ENCODE measurements at regions not wholly inside any gene's neighbourhood (a gene's known extent, or its start where the extent isn't known, plus 50 kb on each side); places are given as distances from the start of the nearest gene placed in this dataset.

DNA sequence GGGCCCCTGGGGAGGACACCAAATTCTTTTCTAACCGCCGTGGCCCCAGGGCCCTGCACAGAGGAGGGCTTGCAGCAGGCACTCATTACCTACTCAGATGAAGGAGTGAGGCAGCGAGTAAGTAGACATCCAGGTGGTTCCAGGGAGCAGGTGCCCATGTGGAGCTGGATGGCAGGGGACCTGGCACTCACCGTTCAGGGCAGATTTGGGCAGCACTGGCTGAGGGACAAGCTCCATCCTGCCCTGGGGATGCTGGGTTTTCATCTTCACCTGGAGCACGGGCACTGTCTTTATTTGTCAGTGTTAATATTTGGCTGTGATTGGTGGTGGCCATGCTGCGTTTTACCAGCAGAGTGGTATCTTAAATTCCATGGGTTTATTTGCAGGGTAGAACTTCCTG lies 1182.7 kb downstream of the BRD1 start:
- no peak for TF ChIP-seq ZNF239 (tag by site-specific recombination; IDR thresholded peaks at IDR 0.05)
- TF ChIP-seq ZNF121 (tag by site-specific recombination; IDR thresholded peaks at IDR 0.05), result no peak
- no peak for TF ChIP-seq SCRT2 (tag by site-specific recombination; IDR thresholded peaks at IDR 0.05)
- TF ChIP-seq, protein P1, sequence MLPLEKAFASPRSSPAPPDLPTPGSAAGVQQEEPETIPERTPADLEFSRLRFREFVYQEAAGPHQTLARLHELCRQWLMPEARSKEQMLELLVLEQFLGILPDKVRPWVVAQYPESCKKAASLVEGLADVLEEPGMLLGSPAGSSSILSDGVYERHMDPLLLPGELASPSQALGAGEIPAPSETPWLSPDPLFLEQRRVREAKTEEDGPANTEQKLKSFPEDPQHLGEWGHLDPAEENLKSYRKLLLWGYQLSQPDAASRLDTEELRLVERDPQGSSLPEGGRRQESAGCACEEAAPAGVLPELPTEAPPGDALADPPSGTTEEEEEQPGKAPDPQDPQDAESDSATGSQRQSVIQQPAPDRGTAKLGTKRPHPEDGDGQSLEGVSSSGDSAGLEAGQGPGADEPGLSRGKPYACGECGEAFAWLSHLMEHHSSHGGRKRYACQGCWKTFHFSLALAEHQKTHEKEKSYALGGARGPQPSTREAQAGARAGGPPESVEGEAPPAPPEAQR (tag by site-specific recombination; IDR thresholded peaks at IDR 0.05), result no peak
- TF ChIP-seq, protein P2, sequence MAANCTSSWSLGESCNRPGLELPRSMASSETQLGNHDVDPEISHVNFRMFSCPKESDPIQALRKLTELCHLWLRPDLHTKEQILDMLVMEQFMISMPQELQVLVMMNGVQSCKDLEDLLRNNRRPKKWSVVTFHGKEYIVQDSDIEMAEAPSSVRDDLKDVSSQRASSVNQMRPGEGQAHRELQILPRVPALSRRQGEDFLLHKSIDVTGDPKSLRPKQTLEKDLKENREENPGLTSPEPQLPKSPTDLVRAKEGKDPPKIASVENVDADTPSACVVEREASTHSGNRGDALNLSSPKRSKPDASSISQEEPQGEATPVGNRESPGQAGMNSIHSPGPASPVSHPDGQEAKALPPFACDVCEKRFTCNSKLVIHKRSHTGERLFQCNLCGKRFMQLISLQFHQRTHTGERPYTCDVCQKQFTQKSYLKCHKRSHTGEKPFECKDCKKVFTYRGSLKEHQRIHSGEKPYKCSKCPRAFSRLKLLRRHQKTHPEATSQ (tag by site-specific recombination; IDR thresholded peaks at IDR 0.05), result no peak
- no peak for TF ChIP-seq ZNF837 (tag by site-specific recombination; IDR thresholded peaks at IDR 0.05)
- TF ChIP-seq, protein P3, sequence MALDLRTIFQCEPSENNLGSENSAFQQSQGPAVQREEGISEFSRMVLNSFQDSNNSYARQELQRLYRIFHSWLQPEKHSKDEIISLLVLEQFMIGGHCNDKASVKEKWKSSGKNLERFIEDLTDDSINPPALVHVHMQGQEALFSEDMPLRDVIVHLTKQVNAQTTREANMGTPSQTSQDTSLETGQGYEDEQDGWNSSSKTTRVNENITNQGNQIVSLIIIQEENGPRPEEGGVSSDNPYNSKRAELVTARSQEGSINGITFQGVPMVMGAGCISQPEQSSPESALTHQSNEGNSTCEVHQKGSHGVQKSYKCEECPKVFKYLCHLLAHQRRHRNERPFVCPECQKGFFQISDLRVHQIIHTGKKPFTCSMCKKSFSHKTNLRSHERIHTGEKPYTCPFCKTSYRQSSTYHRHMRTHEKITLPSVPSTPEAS (tag by site-specific recombination; IDR thresholded peaks at IDR 0.05), result no peak
- no peak for TF ChIP-seq ZNF112 (tag by site-specific recombination; IDR thresholded peaks at IDR 0.05)
- no peak for TF ChIP-seq ZNF274 (IDR thresholded peaks at IDR 0.05; ENCODE audit: low read length)
- no peak for TF ChIP-seq ZNF274 (tag by site-specific recombination; IDR thresholded peaks at IDR 0.05; ENCODE audit: borderline replicate concordance)
- no peak for TF ChIP-seq ZNF2 (tag by site-specific recombination; IDR thresholded peaks at IDR 0.05)
- TF ChIP-seq ZNF302 (tag by site-specific recombination; IDR thresholded peaks at IDR 0.05; ENCODE audit: low read depth), result no peak
- TF ChIP-seq ZNF600 (tag by site-specific recombination; IDR thresholded peaks at IDR 0.05), result no peak
- H3K9me3 ChIP-seq (ENCODE audit: control insufficient read depth, insufficient read depth, low read depth, low read length), result no peaks in the 10 kb centered on the region
- no peaks in the 10 kb centered on the region for H3K36me3 ChIP-seq (ENCODE audit: control insufficient read depth in 2 of 2, insufficient read depth in 1 of 2, low read length in 2 of 2)
- no peak overlapping the region for H3K27ac ChIP-seq (ENCODE audit: extremely low read depth, low read depth, low read length)
- H3K4me3 ChIP-seq (ENCODE audit: low read depth, low read length), result no peak overlapping the region
- ChIA-PET POLR2A (interaction anchor here (0.6 kb wide), 1 partner anchor 1922 kb away, joined by 4 read pairs; no protein-coding TSS in a partner anchor), CTCF (no interaction called here)
- no peaks in the 10 kb centered on the region for H3K4me1 ChIP-seq (ENCODE audit: control insufficient read depth, insufficient read depth, low read length)

DNA sequence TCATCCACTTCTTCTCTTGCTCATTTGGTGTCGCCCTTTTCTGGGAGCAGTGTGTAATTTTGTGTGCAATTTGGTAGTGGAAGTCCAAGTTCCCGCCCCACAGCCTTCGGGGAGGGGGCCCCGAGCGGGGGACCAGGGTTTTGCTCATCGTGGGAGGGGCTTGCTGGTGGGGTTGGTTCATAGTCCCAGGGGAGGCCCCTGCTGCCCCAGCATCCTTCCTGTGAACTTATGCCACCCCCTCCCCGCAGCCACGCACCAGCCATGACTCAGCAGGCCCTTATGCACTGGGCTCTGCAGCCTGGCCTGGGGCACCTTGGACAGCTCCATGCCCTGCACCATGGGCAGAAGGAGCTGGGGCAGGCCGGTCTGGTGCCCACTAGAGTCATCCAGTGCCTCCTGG lies 1183.6 kb downstream of the BRD1 start:
- TF ChIP-seq, protein P4, sequence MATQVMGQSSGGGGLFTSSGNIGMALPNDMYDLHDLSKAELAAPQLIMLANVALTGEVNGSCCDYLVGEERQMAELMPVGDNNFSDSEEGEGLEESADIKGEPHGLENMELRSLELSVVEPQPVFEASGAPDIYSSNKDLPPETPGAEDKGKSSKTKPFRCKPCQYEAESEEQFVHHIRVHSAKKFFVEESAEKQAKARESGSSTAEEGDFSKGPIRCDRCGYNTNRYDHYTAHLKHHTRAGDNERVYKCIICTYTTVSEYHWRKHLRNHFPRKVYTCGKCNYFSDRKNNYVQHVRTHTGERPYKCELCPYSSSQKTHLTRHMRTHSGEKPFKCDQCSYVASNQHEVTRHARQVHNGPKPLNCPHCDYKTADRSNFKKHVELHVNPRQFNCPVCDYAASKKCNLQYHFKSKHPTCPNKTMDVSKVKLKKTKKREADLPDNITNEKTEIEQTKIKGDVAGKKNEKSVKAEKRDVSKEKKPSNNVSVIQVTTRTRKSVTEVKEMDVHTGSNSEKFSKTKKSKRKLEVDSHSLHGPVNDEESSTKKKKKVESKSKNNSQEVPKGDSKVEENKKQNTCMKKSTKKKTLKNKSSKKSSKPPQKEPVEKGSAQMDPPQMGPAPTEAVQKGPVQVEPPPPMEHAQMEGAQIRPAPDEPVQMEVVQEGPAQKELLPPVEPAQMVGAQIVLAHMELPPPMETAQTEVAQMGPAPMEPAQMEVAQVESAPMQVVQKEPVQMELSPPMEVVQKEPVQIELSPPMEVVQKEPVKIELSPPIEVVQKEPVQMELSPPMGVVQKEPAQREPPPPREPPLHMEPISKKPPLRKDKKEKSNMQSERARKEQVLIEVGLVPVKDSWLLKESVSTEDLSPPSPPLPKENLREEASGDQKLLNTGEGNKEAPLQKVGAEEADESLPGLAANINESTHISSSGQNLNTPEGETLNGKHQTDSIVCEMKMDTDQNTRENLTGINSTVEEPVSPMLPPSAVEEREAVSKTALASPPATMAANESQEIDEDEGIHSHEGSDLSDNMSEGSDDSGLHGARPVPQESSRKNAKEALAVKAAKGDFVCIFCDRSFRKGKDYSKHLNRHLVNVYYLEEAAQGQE (tag by site-specific recombination; IDR thresholded peaks at IDR 0.05), result peak; percentile 82
- TF ChIP-seq, protein P5, sequence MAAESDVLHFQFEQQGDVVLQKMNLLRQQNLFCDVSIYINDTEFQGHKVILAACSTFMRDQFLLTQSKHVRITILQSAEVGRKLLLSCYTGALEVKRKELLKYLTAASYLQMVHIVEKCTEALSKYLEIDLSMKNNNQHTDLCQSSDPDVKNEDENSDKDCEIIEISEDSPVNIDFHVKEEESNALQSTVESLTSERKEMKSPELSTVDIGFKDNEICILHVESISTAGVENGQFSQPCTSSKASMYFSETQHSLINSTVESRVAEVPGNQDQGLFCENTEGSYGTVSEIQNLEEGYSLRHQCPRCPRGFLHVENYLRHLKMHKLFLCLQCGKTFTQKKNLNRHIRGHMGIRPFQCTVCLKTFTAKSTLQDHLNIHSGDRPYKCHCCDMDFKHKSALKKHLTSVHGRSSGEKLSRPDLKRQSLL (tag by site-specific recombination; IDR thresholded peaks at IDR 0.05), result no peak
- H3K27ac ChIP-seq (ENCODE audit: extremely low read depth, low read depth, low read length), result no peak overlapping the region
- no peaks in the 10 kb centered on the region for H3K9me3 ChIP-seq (ENCODE audit: control insufficient read depth, insufficient read depth, low read depth, low read length)
- H3K4me1 ChIP-seq (ENCODE audit: control insufficient read depth, insufficient read depth, low read length), result no peaks in the 10 kb centered on the region
- H3K36me3 ChIP-seq (ENCODE audit: control insufficient read depth in 2 of 2, insufficient read depth in 1 of 2, low read length in 2 of 2), result no peaks in the 10 kb centered on the region
- no peak overlapping the region for H3K4me3 ChIP-seq (ENCODE audit: low read depth, low read length)
- ChIA-PET CTCF (no interaction called here), POLR2A (no interaction called here)
